ENCODE measurements at regions not wholly inside any gene's neighbourhood (a gene's known extent, or its start where the extent isn't known, plus 50 kb on each side); places are given as distances from the start of the nearest gene placed in this dataset.

- no peak for TF ChIP-seq EZH2phosphoT487 (IDR thresholded peaks at IDR 0.05; ENCODE audit: insufficient read depth, low read depth)
- TF ChIP-seq EZH2 (IDR thresholded peaks at IDR 0.05; ENCODE audit: insufficient read depth, poor library complexity, severe bottlenecking): no peak
These were observed 207.2 kb downstream of the ENGASE start for GRCh38 chr17:79281803-79282202.

Measured in GM23248 (cell line).